GM19099 (cell line): ENCODE measurements at regions not wholly inside any gene's neighbourhood (a gene's known extent, or its start where the extent isn't known, plus 50 kb on each side); places are given as distances from the start of the nearest gene placed in this dataset.

Experiments used
- POLR2A ChIP-seq: IDR thresholded peaks from 3 replicates; pipeline ENCODE4 v1.6.1; 2011; ENCODE audit warnings: low read depth; ENCODE audit not compliant: insufficient read length; ENCODE audit errors: extremely low read depth

DNA sequence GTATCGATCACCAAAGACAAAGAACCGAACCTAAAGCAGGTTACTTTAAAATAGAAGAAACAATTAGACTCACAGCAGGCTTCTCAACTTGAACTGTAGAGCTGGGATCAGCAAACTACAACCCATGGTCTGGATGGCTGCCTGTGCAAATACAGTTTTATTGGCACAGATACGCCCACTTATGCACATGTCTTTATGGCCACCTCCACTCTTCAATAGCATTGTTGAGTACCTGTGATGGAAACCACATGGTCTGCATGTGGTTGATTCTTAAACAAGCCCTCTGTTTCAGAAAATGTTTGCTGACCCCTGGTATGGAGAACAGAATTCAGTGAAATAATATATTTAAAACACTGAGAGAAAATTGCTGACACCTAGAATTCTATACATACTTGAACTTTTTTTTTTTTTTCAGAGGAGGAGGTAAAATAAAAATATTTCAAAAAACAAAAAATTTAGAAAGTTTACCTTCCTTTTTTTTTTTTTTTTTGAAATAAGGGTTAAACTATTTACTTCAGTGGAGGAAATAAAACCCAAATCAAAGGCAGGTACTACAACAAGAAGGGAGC is 263.8 kb upstream of the ATP10A start:
- TF ChIP-seq POLR2A, result no peak

DNA sequence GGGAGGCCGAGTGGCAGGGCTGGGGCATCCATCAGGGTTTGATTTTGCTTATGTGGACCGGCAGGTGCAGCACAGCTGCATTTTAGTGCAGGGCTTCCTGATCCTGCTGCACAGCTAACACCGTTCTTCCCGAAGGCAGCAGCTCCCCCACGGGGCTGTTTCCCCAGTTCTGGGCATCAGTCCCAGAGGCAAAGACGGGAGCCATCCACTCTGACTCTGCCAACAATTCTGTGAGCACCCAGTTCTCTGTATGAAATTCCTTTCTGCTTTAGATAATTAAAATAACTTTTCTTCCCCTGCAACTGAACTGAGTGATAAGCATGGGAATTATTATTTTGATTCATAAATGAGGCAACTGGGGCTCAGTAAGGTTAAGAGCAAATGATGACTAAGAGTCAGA is 262.9 kb upstream of the ATP10A start:
- TF ChIP-seq POLR2A, result no peak

DNA sequence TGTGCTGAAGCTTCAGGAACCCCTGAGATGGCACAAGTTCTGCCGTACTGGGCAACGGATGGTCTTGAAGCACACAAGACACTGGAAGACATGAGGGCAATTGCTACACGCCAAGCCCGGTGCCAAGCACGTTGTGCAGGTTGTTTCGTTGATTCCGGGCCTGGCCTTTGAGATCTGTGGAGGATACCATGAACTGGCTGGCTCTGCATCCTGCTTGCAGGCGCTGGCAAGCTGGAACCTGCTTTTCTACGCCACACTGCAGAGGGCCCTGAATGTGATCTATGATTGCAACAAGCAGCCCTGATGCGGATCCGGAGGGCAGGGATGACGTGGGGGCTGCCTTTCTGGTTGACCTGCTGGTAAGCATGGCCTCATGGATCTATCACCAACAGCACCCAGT is 262.5 kb upstream of the ATP10A start:
- no peak for TF ChIP-seq POLR2A

- TF ChIP-seq POLR2A, result no peak
Measured at GRCh38 chr15:26119322-26119721, 256.2 kb upstream of the ATP10A start.

GRCh38 chr15:26115229-26115943 is 252.3 kb upstream of the ATP10A start:
- TF ChIP-seq POLR2A, result no peak

GRCh38 chr15:26113296-26113695 is 250.2 kb upstream of the ATP10A start:
- no peak for TF ChIP-seq POLR2A

- no peak for TF ChIP-seq POLR2A
Measured at GRCh38 chr15:26109203-26109602, 246.1 kb upstream of the ATP10A start.

- no peak for TF ChIP-seq POLR2A
Measured at GRCh38 chr15:26106556-26106955, 243.4 kb upstream of the ATP10A start.

DNA sequence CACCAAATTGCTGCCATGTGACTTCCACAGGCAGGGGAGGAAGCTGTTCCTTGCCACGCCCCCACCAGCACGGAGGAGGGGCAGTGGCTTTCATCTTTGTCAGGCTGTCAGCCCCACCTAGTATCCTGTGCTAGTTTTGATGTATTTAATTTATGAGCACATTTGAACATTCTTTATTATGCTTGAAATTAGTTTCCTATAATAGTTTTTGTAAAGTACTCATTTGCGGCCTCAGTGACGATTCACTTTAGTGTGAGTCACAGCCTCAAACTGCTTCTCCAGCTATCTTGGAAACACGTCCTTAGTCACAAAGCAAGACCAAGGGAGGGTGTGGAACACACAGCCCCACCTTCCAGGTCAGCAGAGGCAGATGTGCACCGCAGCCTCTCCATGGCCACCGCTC is 239.9 kb upstream of the ATP10A start:
- TF ChIP-seq POLR2A, result no peak

GRCh38 chr15:26102365-26102764 is 239.2 kb upstream of the ATP10A start:
- no peak for TF ChIP-seq POLR2A

DNA sequence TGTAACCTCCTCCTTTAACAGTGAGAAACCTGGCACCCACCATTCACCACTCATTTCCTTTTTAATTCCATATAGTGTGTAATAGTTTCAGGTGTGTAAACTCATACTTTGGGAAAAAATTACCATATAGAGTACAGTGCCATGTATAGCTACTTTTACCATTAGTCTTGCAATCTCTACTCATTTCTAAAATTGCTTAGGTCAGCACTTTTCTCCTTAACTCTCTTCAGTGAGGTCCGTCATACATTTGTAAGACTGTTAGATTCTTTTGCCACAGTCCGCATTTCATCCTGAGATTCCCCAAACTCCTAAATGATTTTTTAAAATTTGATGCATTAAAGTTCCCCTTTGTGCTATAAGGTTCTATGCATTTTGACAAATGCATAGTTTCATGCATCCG is 238.3 kb upstream of the ATP10A start:
- no peak for TF ChIP-seq POLR2A

DNA sequence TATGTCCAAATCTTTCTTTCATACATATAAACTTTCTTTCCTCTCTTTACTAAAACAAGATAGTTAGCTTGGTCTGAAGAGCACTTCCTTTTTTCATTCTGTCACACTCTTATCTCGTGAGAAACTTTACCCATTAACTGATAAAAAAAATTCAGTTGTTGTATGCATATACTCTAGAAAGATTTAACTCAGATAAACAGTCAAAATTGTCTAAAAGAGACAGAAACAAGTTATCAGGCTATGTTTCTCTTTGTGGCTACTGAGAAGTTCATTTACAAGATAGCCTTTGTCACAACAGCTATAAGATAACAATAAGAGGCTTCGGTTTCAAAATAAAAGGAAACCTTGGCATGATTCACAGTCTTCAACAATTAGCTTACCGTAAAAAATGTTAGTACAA is 235.7 kb upstream of the ATP10A start:
- TF ChIP-seq POLR2A, result no peak

DNA sequence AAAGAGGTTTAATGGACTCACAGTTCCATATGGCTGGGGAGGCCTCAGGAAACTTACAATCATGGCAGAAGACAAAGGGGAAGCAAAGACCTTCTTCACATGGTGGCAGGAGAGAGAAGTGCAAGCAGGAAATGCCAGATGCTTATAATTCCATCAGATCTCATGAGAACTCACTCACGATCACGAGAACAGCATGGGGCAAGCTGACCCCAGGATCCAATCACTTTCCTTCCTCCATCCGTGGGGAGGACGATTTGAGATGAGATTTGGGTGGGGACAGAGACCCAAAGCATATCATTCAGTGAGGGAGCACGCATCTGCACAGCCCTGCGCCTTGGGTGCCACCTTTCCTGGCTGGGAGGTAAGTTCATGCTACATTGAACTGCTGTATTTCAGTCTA is 234.1 kb upstream of the ATP10A start:
- TF ChIP-seq POLR2A, result no peak

DNA sequence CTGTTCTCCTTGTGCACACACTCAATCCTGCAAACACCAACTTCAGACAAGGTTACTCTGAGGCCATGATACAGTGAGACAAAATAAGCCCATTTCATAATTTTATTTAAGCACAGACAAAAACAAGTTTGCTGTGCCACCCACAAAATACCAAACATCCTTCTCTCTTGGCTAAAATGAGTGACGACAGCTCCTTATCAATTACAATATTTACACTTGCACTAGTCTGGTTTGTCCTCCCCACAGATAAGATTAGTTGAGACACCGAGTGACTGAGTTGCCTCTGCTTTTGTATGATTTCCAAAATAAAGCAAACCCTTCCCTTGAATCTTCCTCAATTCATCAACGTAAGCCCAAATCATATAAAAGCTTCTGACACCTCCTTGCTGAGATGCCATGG is 233.5 kb upstream of the ATP10A start:
- TF ChIP-seq POLR2A, result no peak

DNA sequence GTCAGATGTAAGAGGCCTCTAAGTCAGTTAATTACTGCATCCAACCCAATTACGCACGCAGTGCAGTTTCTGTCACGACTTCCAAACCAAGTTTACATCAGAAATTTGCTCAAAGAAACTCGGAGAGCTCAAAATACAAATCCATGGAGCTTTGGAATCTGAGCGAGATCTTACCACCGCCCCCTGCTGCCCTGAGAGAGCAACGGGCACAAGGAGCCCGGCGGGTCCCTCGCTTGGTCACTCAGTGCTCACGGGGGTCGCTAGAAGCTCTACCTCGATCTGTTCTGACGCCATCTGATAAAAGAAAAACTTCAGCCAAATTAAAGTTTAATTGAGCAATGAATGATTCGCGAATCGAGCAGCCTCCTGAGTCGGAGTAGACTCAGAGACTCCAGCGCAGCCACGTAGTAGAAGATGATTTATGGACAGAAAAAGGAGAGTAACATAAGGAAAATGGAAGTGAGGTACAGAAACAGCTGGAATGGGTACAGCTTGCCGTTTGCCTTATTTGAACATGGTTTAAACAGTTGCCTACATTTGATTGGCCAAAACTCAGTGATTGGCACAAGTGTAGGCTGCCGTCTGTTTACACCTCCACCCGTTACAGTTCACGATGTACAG is 232.7 kb upstream of the ATP10A start:
- TF ChIP-seq POLR2A, result no peak

- no peak for TF ChIP-seq POLR2A
Measured at GRCh38 chr15:26091184-26091583, 228.1 kb upstream of the ATP10A start.
